ENCODE measurements at regions not wholly inside any gene's neighbourhood (a gene's known extent, or its start where the extent isn't known, plus 50 kb on each side); places are given as distances from the start of the nearest gene placed in this dataset.

- no peak overlapping the region for H3K27ac ChIP-seq (ENCODE audit: low read depth, low read length)
- no peaks in the 10 kb centered on the region for H3K9me2 ChIP-seq (replicated peaks; ENCODE audit: insufficient read depth, low read length)
- TF ChIP-seq CTCF (IDR thresholded peaks at IDR 0.05; ENCODE audit: insufficient read depth, low read length, poor library complexity, severe bottlenecking) (no peak), EZH2phosphoT487 (conservative IDR thresholded peaks at IDR 0.05; ENCODE audit: low read length) (no peak)
- no peaks in the 10 kb centered on the region for H3K79me2 ChIP-seq (ENCODE audit: insufficient read depth, low read length)
- H3K27me3 ChIP-seq (ENCODE audit: low read length) = no peaks in the 10 kb centered on the region
- H3K4me3 ChIP-seq (ENCODE audit: insufficient read depth, low read length, poor library complexity, severe bottlenecking) = no peak overlapping the region
- no peaks in the 10 kb centered on the region for H3K9me3 ChIP-seq (ENCODE audit: insufficient read depth, low read length)
- no peaks in the 10 kb centered on the region for H3K36me3 ChIP-seq (ENCODE audit: low read length)
- no peak overlapping the region for H3K9ac ChIP-seq (ENCODE audit: low read length)
- H3F3A ChIP-seq (ENCODE audit: insufficient read depth) = no peaks in the 10 kb centered on the region
- H3K4me2 ChIP-seq (ENCODE audit: low read depth, low read length, poor library complexity, severe bottlenecking) = no peak overlapping the region
- H2AFZ ChIP-seq (ENCODE audit: low read depth, low read length, severe bottlenecking) = no peak overlapping the region
- H4K20me1 ChIP-seq (ENCODE audit: low read depth, low read length) = no peaks in the 10 kb centered on the region
These were observed 54.3 kb upstream of the TRERF1 start for GRCh38 chr6:42506070-42506469.

GRCh38 chr6:42505385-42505718 is 53.6 kb upstream of the TRERF1 start:
- H3K27me3 ChIP-seq (ENCODE audit: low read length) = no peaks in the 10 kb centered on the region
- H4K20me1 ChIP-seq (ENCODE audit: low read depth, low read length) = no peaks in the 10 kb centered on the region
- TF ChIP-seq CTCF (IDR thresholded peaks at IDR 0.05; ENCODE audit: insufficient read depth, low read length, poor library complexity, severe bottlenecking) (no peak), EZH2phosphoT487 (conservative IDR thresholded peaks at IDR 0.05; ENCODE audit: low read length) (no peak)
- no peak overlapping the region for H3K27ac ChIP-seq (ENCODE audit: low read depth, low read length)
- H3F3A ChIP-seq (ENCODE audit: insufficient read depth) = no peaks in the 10 kb centered on the region
- H3K79me2 ChIP-seq (ENCODE audit: insufficient read depth, low read length) = no peaks in the 10 kb centered on the region
- no peaks in the 10 kb centered on the region for H3K9me2 ChIP-seq (replicated peaks; ENCODE audit: insufficient read depth, low read length)
- peak overlapping the region; percentile 21 for H3K4me2 ChIP-seq (ENCODE audit: low read depth, low read length, poor library complexity, severe bottlenecking)
- 0 out of 2 replicates have a peak, but pooled peaks cover 3% of the 10 kb centered on the region for H3K36me3 ChIP-seq (ENCODE audit: low read length)
- H3K9ac ChIP-seq (ENCODE audit: low read length) = no peak overlapping the region
- H2AFZ ChIP-seq (ENCODE audit: low read depth, low read length, severe bottlenecking) = peak overlapping the region; percentile 56
- no peaks in the 10 kb centered on the region for H3K9me3 ChIP-seq (ENCODE audit: insufficient read depth, low read length)
- no peak overlapping the region for H3K4me3 ChIP-seq (ENCODE audit: insufficient read depth, low read length, poor library complexity, severe bottlenecking)

GRCh38 chr6:42503894-42504293 is 52.2 kb upstream of the TRERF1 start:
- Histone ChIP-seq H3F3A (ENCODE audit: insufficient read depth) (no peaks in the 10 kb centered on the region), H3K36me3 (ENCODE audit: low read length) (0 out of 2 replicates have a peak, but pooled peaks cover 3% of the 10 kb centered on the region), H3K4me3 (ENCODE audit: insufficient read depth, low read length, poor library complexity, severe bottlenecking) (no peak overlapping the region), H3K27ac (ENCODE audit: low read depth, low read length) (no peak overlapping the region), H3K9ac (ENCODE audit: low read length) (no peak overlapping the region), H3K79me2 (ENCODE audit: insufficient read depth, low read length) (no peaks in the 10 kb centered on the region), H3K4me2 (ENCODE audit: low read depth, low read length, poor library complexity, severe bottlenecking) (no peak overlapping the region), H3K27me3 (ENCODE audit: low read length) (no peaks in the 10 kb centered on the region), H4K20me1 (ENCODE audit: low read depth, low read length) (no peaks in the 10 kb centered on the region), H3K9me2 (replicated peaks; ENCODE audit: insufficient read depth, low read length) (no peaks in the 10 kb centered on the region), H3K9me3 (ENCODE audit: insufficient read depth, low read length) (no peaks in the 10 kb centered on the region), H2AFZ (ENCODE audit: low read depth, low read length, severe bottlenecking) (no peak overlapping the region)
- TF ChIP-seq EZH2phosphoT487 (conservative IDR thresholded peaks at IDR 0.05; ENCODE audit: low read length) = no peak

- Histone ChIP-seq H3K36me3 (ENCODE audit: low read length) (0 out of 2 replicates have a peak, but pooled peaks cover 3% of the 10 kb centered on the region), H3K9me2 (replicated peaks; ENCODE audit: insufficient read depth, low read length) (no peaks in the 10 kb centered on the region), H3K27me3 (ENCODE audit: low read length) (no peaks in the 10 kb centered on the region), H3K4me2 (ENCODE audit: low read depth, low read length, poor library complexity, severe bottlenecking) (no peak overlapping the region), H3K9ac (ENCODE audit: low read length) (no peak overlapping the region), H3K9me3 (ENCODE audit: insufficient read depth, low read length) (no peaks in the 10 kb centered on the region), H3K79me2 (ENCODE audit: insufficient read depth, low read length) (no peaks in the 10 kb centered on the region), H2AFZ (ENCODE audit: low read depth, low read length, severe bottlenecking) (no peak overlapping the region), H3K4me3 (ENCODE audit: insufficient read depth, low read length, poor library complexity, severe bottlenecking) (no peak overlapping the region), H3F3A (ENCODE audit: insufficient read depth) (no peaks in the 10 kb centered on the region), H3K27ac (ENCODE audit: low read depth, low read length) (no peak overlapping the region), H4K20me1 (ENCODE audit: low read depth, low read length) (no peaks in the 10 kb centered on the region)
- TF ChIP-seq CTCF (IDR thresholded peaks at IDR 0.05; ENCODE audit: insufficient read depth, low read length, poor library complexity, severe bottlenecking) = no peak
These were observed 51.3 kb upstream of the TRERF1 start for GRCh38 chr6:42502990-42503389.
